ENCODE measurements at regions not wholly inside any gene's neighbourhood (a gene's known extent, or its start where the extent isn't known, plus 50 kb on each side); places are given as distances from the start of the nearest gene placed in this dataset.

DNA sequence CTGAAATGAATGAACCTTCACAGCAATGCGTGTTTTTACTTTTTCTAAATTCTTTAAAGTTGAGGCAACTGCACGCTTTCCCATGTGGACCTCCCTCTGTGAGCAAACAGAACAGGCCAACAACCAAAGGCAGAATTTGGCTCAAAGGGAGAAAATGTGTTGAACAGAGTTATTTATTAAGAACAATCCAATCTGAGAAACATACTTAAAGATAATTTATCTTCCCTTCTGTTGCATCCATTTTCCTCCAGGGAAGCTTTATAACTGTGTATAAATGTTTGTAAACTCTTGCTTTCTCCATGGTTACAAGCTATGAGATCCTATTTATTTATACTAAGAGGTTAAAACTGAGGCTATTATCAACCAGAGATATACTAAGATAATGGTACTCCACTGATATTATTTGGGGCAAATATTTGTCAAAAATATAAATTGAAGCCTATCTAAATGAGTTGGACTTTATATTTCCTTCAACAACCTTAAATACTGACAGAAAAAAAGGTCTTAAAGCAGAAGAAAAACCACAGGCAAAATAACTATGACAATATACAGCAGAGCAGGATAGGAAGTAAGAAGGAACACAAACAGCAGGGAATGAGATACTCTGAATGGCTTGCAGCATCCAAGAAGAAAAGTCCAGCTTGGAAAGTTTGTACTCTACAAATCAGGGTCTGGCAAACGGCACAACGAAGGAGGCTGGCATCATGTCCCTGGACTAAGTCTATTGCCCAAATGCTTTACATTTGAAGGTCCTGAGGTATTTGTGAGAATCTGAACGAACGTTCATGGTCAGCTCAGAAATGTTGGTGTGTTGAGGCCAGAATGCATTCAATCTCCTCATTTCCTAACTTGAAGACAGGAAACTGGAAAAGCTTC lies 663.2 kb upstream of the INTU start:
- H3K27me3 Mint-ChIP-seq: no peaks in the 10 kb centered on the region
- no peak overlapping the region for H3K27ac Mint-ChIP-seq
- no peaks in the 10 kb centered on the region for H3K36me3 Mint-ChIP-seq
- no peak overlapping the region for H3K4me3 Mint-ChIP-seq
- no peaks in the 10 kb centered on the region for H3K4me1 Mint-ChIP-seq
- H3K9me3 Mint-ChIP-seq: peaks cover 2% of the 10 kb centered on the region

DNA sequence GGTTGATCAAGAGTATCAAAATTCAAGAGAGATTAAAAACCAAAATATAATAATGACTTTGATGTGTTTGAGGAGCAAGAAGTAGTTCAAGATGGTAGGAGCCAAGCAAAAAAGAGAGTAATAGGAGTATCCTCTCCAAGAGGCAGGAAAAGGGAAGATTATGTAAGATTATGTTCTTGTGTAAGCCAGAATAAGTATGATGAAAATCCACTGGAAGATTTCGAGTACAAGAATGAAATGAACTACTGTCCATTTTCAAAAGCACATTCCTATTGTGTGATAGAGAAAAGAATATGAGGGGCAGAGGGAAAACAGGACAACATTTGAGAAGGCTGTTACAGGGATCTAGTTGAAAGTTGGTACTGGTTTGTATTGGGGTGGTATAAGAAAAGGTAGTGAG lies 659.6 kb upstream of the INTU start:
- Mint-ChIP-seq H3K4me1 (no peaks in the 10 kb centered on the region), H3K9me3 (peaks cover 8% of the 10 kb centered on the region), H3K36me3 (no peaks in the 10 kb centered on the region), H3K4me3 (no peak overlapping the region), H3K27ac (no peak overlapping the region), H3K27me3 (no peaks in the 10 kb centered on the region)

- H3K36me3 Mint-ChIP-seq: no peaks in the 10 kb centered on the region
- H3K27ac Mint-ChIP-seq: no peak overlapping the region
- no peaks in the 10 kb centered on the region for H3K27me3 Mint-ChIP-seq
- no peaks in the 10 kb centered on the region for H3K4me1 Mint-ChIP-seq
- no peak overlapping the region for H3K4me3 Mint-ChIP-seq
- H3K9me3 Mint-ChIP-seq: peaks cover 13% of the 10 kb centered on the region
These were observed 655.7 kb upstream of the INTU start for GRCh38 chr4:126976850-126977632.

GRCh38 chr4:126986005-126986404 lies 646.8 kb upstream of the INTU start:
- Mint-ChIP-seq H3K27ac (no peak overlapping the region), H3K36me3 (no peaks in the 10 kb centered on the region), H3K27me3 (no peaks in the 10 kb centered on the region), H3K9me3 (peaks cover 22% of the 10 kb centered on the region), H3K4me3 (no peak overlapping the region), H3K4me1 (no peaks in the 10 kb centered on the region)

- no peaks in the 10 kb centered on the region for H3K27me3 Mint-ChIP-seq
- no peaks in the 10 kb centered on the region for H3K4me1 Mint-ChIP-seq
- H3K36me3 Mint-ChIP-seq: no peaks in the 10 kb centered on the region
- no peak overlapping the region for H3K27ac Mint-ChIP-seq
- no peak overlapping the region for H3K4me3 Mint-ChIP-seq
- H3K9me3 Mint-ChIP-seq: peaks cover 20% of the 10 kb centered on the region
These were observed 645.9 kb upstream of the INTU start for GRCh38 chr4:126986828-126987227.

- H3K4me1 Mint-ChIP-seq: no peaks in the 10 kb centered on the region
- H3K27ac Mint-ChIP-seq: no peak overlapping the region
- peaks cover 10% of the 10 kb centered on the region for H3K9me3 Mint-ChIP-seq
- H3K4me3 Mint-ChIP-seq: no peak overlapping the region
- H3K27me3 Mint-ChIP-seq: no peaks in the 10 kb centered on the region
- no peaks in the 10 kb centered on the region for H3K36me3 Mint-ChIP-seq
These were observed 640.8 kb upstream of the INTU start for GRCh38 chr4:126991965-126992364.

DNA sequence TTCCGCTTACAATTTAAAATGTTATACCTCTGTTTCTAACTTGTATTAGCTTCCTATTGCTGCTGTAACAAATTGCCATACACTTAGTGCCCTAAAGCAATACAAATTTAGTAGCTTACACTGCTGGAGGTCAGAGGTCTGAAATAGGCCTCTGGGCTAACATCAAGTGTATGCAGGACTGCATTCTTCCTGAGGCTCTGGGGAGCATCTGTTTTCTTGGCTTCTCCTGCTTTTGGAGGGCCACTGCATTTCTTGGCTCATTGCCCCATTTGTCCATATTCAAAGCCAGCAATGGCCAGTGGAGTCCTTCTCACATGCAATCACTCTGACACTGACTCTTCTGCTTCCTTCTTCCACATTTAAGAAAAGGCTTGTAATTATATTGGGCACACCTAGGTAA lies 639.8 kb upstream of the INTU start:
- no peaks in the 10 kb centered on the region for H3K4me1 Mint-ChIP-seq
- no peak overlapping the region for H3K4me3 Mint-ChIP-seq
- peaks cover 10% of the 10 kb centered on the region for H3K9me3 Mint-ChIP-seq
- H3K27me3 Mint-ChIP-seq: no peaks in the 10 kb centered on the region
- H3K36me3 Mint-ChIP-seq: no peaks in the 10 kb centered on the region
- no peak overlapping the region for H3K27ac Mint-ChIP-seq

DNA sequence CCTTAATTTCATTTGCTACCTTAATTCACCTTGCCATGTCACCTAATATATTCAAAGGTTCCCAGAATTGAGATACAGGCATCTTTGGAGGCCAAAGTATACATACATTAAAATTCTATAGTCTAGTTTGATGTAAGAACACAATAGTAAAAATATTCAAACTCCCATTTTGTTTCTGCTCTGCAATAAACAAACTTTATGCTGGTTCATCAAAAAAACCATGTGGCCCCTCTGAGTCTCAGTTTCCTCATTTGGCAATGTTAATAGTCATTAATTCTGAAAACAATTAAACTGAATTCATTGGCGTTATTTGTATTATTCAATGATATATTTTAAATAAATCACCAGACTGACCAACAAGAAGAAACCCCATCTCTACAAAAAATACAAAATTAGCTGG lies 639.4 kb upstream of the INTU start:
- Mint-ChIP-seq H3K27ac (no peak overlapping the region), H3K4me3 (no peak overlapping the region), H3K36me3 (no peaks in the 10 kb centered on the region), H3K4me1 (no peaks in the 10 kb centered on the region), H3K27me3 (no peaks in the 10 kb centered on the region), H3K9me3 (peaks cover 10% of the 10 kb centered on the region)

DNA sequence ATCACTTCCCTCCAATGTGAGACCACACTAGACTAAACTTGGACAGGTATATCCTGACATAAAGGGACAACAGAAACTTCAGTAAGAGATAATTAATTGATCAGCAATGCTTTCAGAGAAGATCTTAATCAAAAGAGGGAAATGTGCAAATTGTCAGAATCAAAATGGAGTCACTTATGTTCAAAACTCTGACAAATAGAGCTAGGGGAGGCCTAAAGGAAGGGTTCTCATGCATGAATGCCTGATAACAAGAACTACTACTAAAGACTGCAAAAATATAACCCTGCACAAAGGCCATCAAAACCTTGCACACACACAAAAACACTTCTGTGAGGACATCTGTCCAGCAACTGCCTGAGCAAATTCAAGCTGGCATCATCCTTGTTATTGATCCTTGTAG lies 637.5 kb upstream of the INTU start:
- no peak overlapping the region for H3K4me3 Mint-ChIP-seq
- no peaks in the 10 kb centered on the region for H3K27me3 Mint-ChIP-seq
- peaks cover 10% of the 10 kb centered on the region for H3K9me3 Mint-ChIP-seq
- no peak overlapping the region for H3K27ac Mint-ChIP-seq
- H3K36me3 Mint-ChIP-seq: no peaks in the 10 kb centered on the region
- H3K4me1 Mint-ChIP-seq: no peaks in the 10 kb centered on the region

- H3K36me3 Mint-ChIP-seq: no peaks in the 10 kb centered on the region
- H3K4me1 Mint-ChIP-seq: no peaks in the 10 kb centered on the region
- no peaks in the 10 kb centered on the region for H3K27me3 Mint-ChIP-seq
- H3K4me3 Mint-ChIP-seq: no peak overlapping the region
- H3K27ac Mint-ChIP-seq: no peak overlapping the region
- peaks cover 2% of the 10 kb centered on the region for H3K9me3 Mint-ChIP-seq
These were observed 632.6 kb upstream of the INTU start for GRCh38 chr4:127000110-127000509.

DNA sequence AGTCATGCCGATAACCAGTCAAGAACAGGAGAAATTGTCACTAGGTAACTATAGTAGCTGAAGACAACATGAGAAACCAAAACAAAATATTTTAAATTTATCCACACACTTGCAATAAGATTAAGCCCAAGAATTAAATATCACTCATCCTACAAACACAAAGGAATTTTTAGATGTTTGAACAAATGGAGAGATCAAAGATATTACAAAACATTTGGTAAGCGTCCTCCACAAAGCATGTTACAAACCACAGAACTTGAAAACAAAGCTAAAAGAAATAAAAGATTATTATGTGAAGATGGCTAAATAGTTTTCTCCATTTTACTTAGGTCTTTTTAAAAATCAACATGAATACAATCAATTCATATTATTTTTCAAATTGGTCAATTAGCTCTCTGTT lies 631.9 kb upstream of the INTU start:
- H3K27me3 Mint-ChIP-seq: no peaks in the 10 kb centered on the region
- no peaks in the 10 kb centered on the region for H3K9me3 Mint-ChIP-seq
- H3K27ac Mint-ChIP-seq: no peak overlapping the region
- H3K4me3 Mint-ChIP-seq: no peak overlapping the region
- no peaks in the 10 kb centered on the region for H3K36me3 Mint-ChIP-seq
- H3K4me1 Mint-ChIP-seq: no peaks in the 10 kb centered on the region

DNA sequence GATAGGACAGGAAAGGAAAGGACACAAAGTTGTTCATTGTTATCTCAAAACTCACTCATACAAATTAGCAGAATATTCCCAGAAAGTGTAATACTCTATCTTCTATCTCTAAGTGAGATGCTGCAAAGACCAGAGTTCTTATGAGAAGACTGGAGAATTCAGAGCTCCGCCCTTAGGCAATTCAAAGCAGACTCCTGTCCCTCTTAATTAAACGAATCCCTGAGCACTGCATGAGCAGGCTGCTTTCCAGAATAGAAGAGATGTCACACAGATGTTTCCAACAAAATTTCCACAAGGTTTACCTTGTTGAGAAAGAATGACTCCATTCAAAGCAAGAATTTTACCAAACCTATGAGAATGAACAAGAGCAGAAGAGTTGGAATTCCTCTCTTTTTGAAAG lies 630.8 kb upstream of the INTU start:
- H3K4me1 Mint-ChIP-seq: no peaks in the 10 kb centered on the region
- no peaks in the 10 kb centered on the region for H3K36me3 Mint-ChIP-seq
- no peaks in the 10 kb centered on the region for H3K9me3 Mint-ChIP-seq
- H3K27me3 Mint-ChIP-seq: no peaks in the 10 kb centered on the region
- H3K4me3 Mint-ChIP-seq: no peak overlapping the region
- no peak overlapping the region for H3K27ac Mint-ChIP-seq

DNA sequence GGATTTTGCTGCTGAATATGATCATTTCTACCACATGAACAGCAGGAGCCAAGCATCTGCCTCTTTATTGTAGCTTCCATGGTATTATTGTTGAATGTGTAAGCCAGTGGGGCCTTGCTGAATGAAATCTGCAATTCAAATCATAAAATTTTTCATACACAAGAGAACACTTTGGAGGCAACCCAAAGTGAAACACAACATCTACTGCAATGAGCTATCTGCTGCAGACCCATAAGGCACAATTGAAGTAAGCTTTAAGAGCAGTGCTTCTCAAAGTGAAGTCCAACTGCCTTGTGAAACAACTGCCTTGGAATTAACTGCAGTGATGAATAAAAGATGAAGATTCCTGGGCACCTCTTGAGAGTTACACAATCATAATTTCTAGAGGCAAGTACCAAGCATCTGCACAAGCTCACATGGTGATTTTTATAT lies 626.3 kb upstream of the INTU start:
- H3K27me3 Mint-ChIP-seq: no peaks in the 10 kb centered on the region
- H3K4me1 Mint-ChIP-seq: no peaks in the 10 kb centered on the region
- no peak overlapping the region for H3K4me3 Mint-ChIP-seq
- H3K27ac Mint-ChIP-seq: no peak overlapping the region
- H3K36me3 Mint-ChIP-seq: no peaks in the 10 kb centered on the region
- peaks cover 10% of the 10 kb centered on the region for H3K9me3 Mint-ChIP-seq

GRCh38 chr4:127007305-127007704 lies 625.5 kb upstream of the INTU start:
- Mint-ChIP-seq H3K4me1 (no peaks in the 10 kb centered on the region), H3K4me3 (no peak overlapping the region), H3K36me3 (no peaks in the 10 kb centered on the region), H3K27ac (no peak overlapping the region), H3K9me3 (peaks cover 10% of the 10 kb centered on the region), H3K27me3 (no peaks in the 10 kb centered on the region)

DNA sequence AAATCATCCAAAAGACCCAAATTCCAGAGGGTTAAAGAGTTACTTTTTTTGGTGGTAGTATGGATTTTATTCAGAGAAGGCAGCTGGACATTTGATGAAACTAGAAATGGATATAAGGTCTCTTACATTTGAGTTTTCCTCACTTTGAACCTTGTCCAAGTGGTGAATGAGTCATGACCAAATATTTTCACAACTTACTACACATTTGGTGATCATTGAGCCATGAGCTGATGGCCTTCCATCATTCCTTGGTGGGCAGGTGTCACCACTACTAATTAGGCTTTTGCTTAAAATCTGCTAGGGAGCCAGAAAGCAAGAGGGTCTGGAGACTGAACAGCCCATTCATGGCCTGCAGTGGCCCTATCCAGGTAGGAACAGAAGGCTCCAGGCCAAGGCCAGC lies 620.2 kb upstream of the INTU start:
- no peak overlapping the region for H3K4me3 Mint-ChIP-seq
- no peak overlapping the region for H3K27ac Mint-ChIP-seq
- no peaks in the 10 kb centered on the region for H3K27me3 Mint-ChIP-seq
- no peaks in the 10 kb centered on the region for H3K36me3 Mint-ChIP-seq
- no peaks in the 10 kb centered on the region for H3K4me1 Mint-ChIP-seq
- H3K9me3 Mint-ChIP-seq: peaks cover 10% of the 10 kb centered on the region

- Mint-ChIP-seq H3K4me3 (no peak overlapping the region), H3K27me3 (no peaks in the 10 kb centered on the region), H3K4me1 (no peaks in the 10 kb centered on the region)
These were observed 617.1 kb upstream of the INTU start for GRCh38 chr4:127015667-127016117.

More at GRCh38 chr4:127015667-127016117, 617.1 kb upstream of the INTU start:
- Mint-ChIP-seq H3K27ac (no peak overlapping the region), H3K36me3 (no peaks in the 10 kb centered on the region), H3K9me3 (no peaks in the 10 kb centered on the region)

Measured in activated naive CD4-positive, alpha-beta T cell treated with anti-CD3 and anti-CD28 coated beads, Interleukin-2, amount 50 U/mL, for 24 hours (primary cell).